ENCODE measurements at regions not wholly inside any gene's neighbourhood (a gene's known extent, or its start where the extent isn't known, plus 50 kb on each side); places are given as distances from the start of the nearest gene placed in this dataset.

DNA sequence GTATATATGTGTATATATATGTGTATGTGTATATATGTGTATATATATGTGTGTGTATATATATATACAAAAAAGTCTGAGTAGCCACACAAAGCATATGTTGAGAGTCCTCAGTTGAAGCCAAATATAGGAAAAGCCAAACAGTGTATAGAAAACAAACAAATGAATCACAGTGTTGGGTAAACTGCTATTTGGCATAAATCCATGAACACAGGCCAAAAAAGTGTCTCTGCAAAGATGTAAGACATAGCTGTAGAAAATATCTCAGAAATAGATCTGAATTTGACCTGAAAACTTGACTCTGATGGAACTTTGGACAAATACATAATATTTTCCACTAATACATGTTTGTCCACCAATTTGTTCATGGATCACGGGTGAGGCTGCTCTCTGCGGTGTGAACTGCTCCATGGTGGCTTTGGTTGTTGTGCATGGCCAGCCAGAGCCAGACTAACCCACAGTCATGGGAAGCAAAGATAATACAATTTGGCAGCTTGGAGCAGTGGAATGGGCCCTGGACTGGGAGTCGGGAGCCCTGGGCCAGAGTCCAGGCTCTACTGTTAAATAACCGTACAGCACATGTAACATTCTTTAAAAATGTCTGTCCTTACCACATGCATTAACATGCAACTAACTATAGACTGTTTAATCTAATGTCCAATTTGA, 76.9 kb upstream of the EED start:
- TF ChIP-seq SMC3 (IDR thresholded peaks at IDR 0.05; ENCODE audit: low read depth, low read length) (no peak), POLR2AphosphoS5 (IDR thresholded peaks at IDR 0.05; ENCODE audit: low read depth, low read length) (no peak), RAD21 (IDR thresholded peaks at IDR 0.05; ENCODE audit: low read length) (no peak), EP300 (IDR thresholded peaks at IDR 0.05; ENCODE audit: borderline replicate concordance in 1 of 2, low read depth in 1 of 2, low read length in 1 of 2) (0 out of 4 replicates have a peak, but pooled peaks of 1 of the 2 experiments have one; percentile 25), TAF1 (IDR thresholded peaks at IDR 0.05; ENCODE audit: borderline replicate concordance, low read depth, low read length) (no peak), CHD2 (IDR thresholded peaks at IDR 0.05; ENCODE audit: low read length, partially characterized antibody) (no peak)
- TF ChIP-seq, protein P1, sequence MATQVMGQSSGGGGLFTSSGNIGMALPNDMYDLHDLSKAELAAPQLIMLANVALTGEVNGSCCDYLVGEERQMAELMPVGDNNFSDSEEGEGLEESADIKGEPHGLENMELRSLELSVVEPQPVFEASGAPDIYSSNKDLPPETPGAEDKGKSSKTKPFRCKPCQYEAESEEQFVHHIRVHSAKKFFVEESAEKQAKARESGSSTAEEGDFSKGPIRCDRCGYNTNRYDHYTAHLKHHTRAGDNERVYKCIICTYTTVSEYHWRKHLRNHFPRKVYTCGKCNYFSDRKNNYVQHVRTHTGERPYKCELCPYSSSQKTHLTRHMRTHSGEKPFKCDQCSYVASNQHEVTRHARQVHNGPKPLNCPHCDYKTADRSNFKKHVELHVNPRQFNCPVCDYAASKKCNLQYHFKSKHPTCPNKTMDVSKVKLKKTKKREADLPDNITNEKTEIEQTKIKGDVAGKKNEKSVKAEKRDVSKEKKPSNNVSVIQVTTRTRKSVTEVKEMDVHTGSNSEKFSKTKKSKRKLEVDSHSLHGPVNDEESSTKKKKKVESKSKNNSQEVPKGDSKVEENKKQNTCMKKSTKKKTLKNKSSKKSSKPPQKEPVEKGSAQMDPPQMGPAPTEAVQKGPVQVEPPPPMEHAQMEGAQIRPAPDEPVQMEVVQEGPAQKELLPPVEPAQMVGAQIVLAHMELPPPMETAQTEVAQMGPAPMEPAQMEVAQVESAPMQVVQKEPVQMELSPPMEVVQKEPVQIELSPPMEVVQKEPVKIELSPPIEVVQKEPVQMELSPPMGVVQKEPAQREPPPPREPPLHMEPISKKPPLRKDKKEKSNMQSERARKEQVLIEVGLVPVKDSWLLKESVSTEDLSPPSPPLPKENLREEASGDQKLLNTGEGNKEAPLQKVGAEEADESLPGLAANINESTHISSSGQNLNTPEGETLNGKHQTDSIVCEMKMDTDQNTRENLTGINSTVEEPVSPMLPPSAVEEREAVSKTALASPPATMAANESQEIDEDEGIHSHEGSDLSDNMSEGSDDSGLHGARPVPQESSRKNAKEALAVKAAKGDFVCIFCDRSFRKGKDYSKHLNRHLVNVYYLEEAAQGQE (IDR thresholded peaks at IDR 0.05; ENCODE audit: low read depth, low read length) = no peak
- TF ChIP-seq, protein P2, sequence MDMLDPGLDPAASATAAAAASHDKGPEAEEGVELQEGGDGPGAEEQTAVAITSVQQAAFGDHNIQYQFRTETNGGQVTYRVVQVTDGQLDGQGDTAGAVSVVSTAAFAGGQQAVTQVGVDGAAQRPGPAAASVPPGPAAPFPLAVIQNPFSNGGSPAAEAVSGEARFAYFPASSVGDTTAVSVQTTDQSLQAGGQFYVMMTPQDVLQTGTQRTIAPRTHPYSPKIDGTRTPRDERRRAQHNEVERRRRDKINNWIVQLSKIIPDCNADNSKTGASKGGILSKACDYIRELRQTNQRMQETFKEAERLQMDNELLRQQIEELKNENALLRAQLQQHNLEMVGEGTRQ (IDR thresholded peaks at IDR 0.05; ENCODE audit: borderline replicate concordance, low read depth, low read length) = no peak

Data from SK-N-SH (cell line).